SIG-M5 (cell line): ENCODE measurements at regions not wholly inside any gene's neighbourhood (a gene's known extent, or its start where the extent isn't known, plus 50 kb on each side); places are given as distances from the start of the nearest gene placed in this dataset.
"Not testable (repeated sequence)": the region's sequence is repeated elsewhere in the genome, so short reads cannot be mapped to it uniquely, and the experiment has no call there.

ENCODE experiments used
- DNase-seq: peaks from one replicate; lab custom pipeline; 2025; lab: John Stamatoyannopoulos, UW

GRCh38 chrX:97858592-97858991 lies 974.9 kb downstream of the RPA4 start:
- no peak for DNase-seq

- DNase-seq = no peak
Measured at GRCh38 chrX:97860226-97860625, 976.5 kb downstream of the RPA4 start.

- DNase-seq = no peak
Measured at GRCh38 chrX:97863261-97863660, 979.6 kb downstream of the RPA4 start.

- no peak for DNase-seq
Measured at GRCh38 chrX:97867266-97867665, 983.6 kb downstream of the RPA4 start.

GRCh38 chrX:97876697-97877407 lies 993.1 kb downstream of the RPA4 start:
- DNase-seq = no peak

- no peak for DNase-seq
Measured at GRCh38 chrX:97882306-97882705, 998.6 kb downstream of the RPA4 start.

GRCh38 chrX:97895751-97896150 lies 1012.0 kb downstream of the RPA4 start:
- no peak for DNase-seq

GRCh38 chrX:97897998-97898397 lies 1014.3 kb downstream of the RPA4 start:
- no peak for DNase-seq

- no peak for DNase-seq
Measured at GRCh38 chrX:97898798-97899197, 1015.1 kb downstream of the RPA4 start.

- DNase-seq = no peak
Measured at GRCh38 chrX:97907791-97908190, 1024.1 kb downstream of the RPA4 start.

- DNase-seq = peak; percentile 30
Measured at GRCh38 chrX:97909245-97909644, 1025.5 kb downstream of the RPA4 start.

- not testable (repeated sequence) for DNase-seq
Measured at GRCh38 chrX:97915390-97915789, 1031.7 kb downstream of the RPA4 start.

- DNase-seq = not testable (repeated sequence)
Measured at GRCh38 chrX:97921223-97921622, 1037.5 kb downstream of the RPA4 start.

GRCh38 chrX:97931586-97931985 lies 1047.9 kb downstream of the RPA4 start:
- no peak for DNase-seq

GRCh38 chrX:97936296-97936695 lies 1052.6 kb downstream of the RPA4 start:
- no peak for DNase-seq

- DNase-seq = no peak
Measured at GRCh38 chrX:97938706-97939105, 1055.0 kb downstream of the RPA4 start.

- no peak for DNase-seq
Measured at GRCh38 chrX:97968376-97969163, 1084.9 kb downstream of the RPA4 start.

- DNase-seq = no peak
Measured at GRCh38 chrX:97984641-97985040, 1100.9 kb downstream of the RPA4 start.

GRCh38 chrX:97985096-97985495 lies 1101.4 kb downstream of the RPA4 start:
- no peak for DNase-seq

GRCh38 chrX:97987979-97988378 lies 1104.3 kb downstream of the RPA4 start:
- DNase-seq = no peak

GRCh38 chrX:97995834-97996233 lies 1112.1 kb downstream of the RPA4 start:
- DNase-seq = no peak

- DNase-seq = no peak
Measured at GRCh38 chrX:98028691-98029090, 1145.0 kb downstream of the RPA4 start.

GRCh38 chrX:98029861-98030260 lies 1146.2 kb downstream of the RPA4 start:
- DNase-seq = no peak

- no peak for DNase-seq
Measured at GRCh38 chrX:98057176-98057575, 1173.5 kb downstream of the RPA4 start.
